ENCODE measurements at regions not wholly inside any gene's neighbourhood (a gene's known extent, or its start where the extent isn't known, plus 50 kb on each side); places are given as distances from the start of the nearest gene placed in this dataset.

DNA sequence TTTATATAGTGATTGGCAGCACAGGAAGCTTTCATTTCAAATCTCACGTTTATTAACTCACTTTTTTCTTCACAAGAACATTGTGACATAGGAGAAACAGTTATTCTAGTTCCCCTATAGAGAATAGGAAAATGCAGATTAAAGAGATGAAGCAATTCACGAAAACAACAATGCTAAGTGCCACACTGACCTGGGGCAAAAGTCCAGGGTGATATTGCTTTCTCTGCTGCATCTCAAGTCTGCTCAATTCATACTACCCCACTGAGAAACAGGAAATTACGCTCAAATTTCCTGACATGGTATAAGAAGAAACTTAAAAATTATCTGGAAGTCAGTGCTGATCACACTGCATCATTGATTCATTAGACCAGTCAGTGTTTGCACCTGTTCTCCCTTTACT lies 66.7 kb upstream of the SEMA6D start:
- Histone ChIP-seq H3K9me3 (ENCODE audit: control insufficient read depth, low read length) (no peaks in the 10 kb centered on the region), H3K27ac (ENCODE audit: insufficient read depth, low read length, poor library complexity, severe bottlenecking) (no peak overlapping the region), H3K36me3 (ENCODE audit: control insufficient read depth, insufficient read depth, low read length) (no peaks in the 10 kb centered on the region), H3K4me3 (ENCODE audit: insufficient read depth, low read depth, low read length, poor library complexity, severe bottlenecking) (no peak overlapping the region), H3K4me1 (ENCODE audit: control insufficient read depth, insufficient read depth, low read length, poor library complexity, severe bottlenecking) (no peaks in the 10 kb centered on the region), H3K27me3 (replicated peaks; ENCODE audit: control insufficient read depth, insufficient read depth, low read length, poor library complexity, severe bottlenecking) (no peaks in the 10 kb centered on the region)
- DNase-seq, result no peak

GRCh38 chr15:47652328-47652727 lies 65.0 kb upstream of the SEMA6D start:
- H3K27me3 ChIP-seq (replicated peaks; ENCODE audit: control insufficient read depth, insufficient read depth, low read length, poor library complexity, severe bottlenecking), result no peaks in the 10 kb centered on the region
- H3K4me1 ChIP-seq (ENCODE audit: control insufficient read depth, insufficient read depth, low read length, poor library complexity, severe bottlenecking), result no peaks in the 10 kb centered on the region
- no peak overlapping the region for H3K27ac ChIP-seq (ENCODE audit: insufficient read depth, low read length, poor library complexity, severe bottlenecking)
- H3K9me3 ChIP-seq (ENCODE audit: control insufficient read depth, low read length), result no peaks in the 10 kb centered on the region
- no peak overlapping the region for H3K4me3 ChIP-seq (ENCODE audit: insufficient read depth, low read depth, low read length, poor library complexity, severe bottlenecking)
- H3K36me3 ChIP-seq (ENCODE audit: control insufficient read depth, insufficient read depth, low read length), result no peaks in the 10 kb centered on the region
- DNase-seq, result no peak

- H3K9me3 ChIP-seq (ENCODE audit: control insufficient read depth, low read length), result no peaks in the 10 kb centered on the region
- DNase-seq, result no peak
- no peak overlapping the region for H3K27ac ChIP-seq (ENCODE audit: insufficient read depth, low read length, poor library complexity, severe bottlenecking)
- no peaks in the 10 kb centered on the region for H3K27me3 ChIP-seq (replicated peaks; ENCODE audit: control insufficient read depth, insufficient read depth, low read length, poor library complexity, severe bottlenecking)
- H3K4me3 ChIP-seq (ENCODE audit: insufficient read depth, low read depth, low read length, poor library complexity, severe bottlenecking), result no peak overlapping the region
- no peaks in the 10 kb centered on the region for H3K36me3 ChIP-seq (ENCODE audit: control insufficient read depth, insufficient read depth, low read length)
- H3K4me1 ChIP-seq (ENCODE audit: control insufficient read depth, insufficient read depth, low read length, poor library complexity, severe bottlenecking), result no peaks in the 10 kb centered on the region
Observed at GRCh38 chr15:47652844-47653243, 64.5 kb upstream of the SEMA6D start.

DNA sequence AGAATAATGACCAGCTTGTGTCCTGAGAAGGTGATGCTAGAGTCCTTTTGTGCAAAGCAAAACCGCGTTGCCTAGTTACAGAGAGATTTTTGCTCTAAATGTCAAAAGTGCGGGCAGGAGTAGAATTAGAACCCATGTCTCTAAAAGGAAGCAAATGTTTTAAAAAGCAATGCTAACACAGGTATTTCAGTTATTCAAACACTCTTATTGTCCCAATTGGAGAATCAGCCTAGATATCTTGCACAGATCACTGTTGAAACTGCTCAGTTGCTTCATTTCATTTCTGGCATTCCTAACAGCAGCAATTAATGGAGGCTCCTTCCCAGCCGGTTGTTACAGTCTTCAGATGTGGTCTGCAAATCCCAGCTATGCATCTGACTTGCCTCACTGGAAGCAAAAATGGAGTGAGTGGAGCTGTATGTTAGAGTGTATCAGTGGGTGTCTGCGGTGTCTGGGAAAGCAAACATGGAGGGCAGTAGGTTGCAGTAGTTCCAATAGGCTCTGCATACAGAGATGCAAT lies 55.6 kb upstream of the SEMA6D start:
- Histone ChIP-seq H3K9me3 (ENCODE audit: control insufficient read depth, low read length) (no peaks in the 10 kb centered on the region), H3K4me3 (ENCODE audit: insufficient read depth, low read depth, low read length, poor library complexity, severe bottlenecking) (no peak overlapping the region), H3K36me3 (ENCODE audit: control insufficient read depth, insufficient read depth, low read length) (no peaks in the 10 kb centered on the region), H3K4me1 (ENCODE audit: control insufficient read depth, insufficient read depth, low read length, poor library complexity, severe bottlenecking) (no peaks in the 10 kb centered on the region), H3K27ac (ENCODE audit: insufficient read depth, low read length, poor library complexity, severe bottlenecking) (no peak overlapping the region), H3K27me3 (replicated peaks; ENCODE audit: control insufficient read depth, insufficient read depth, low read length, poor library complexity, severe bottlenecking) (no peaks in the 10 kb centered on the region)
- no peak for DNase-seq

- H3K4me3 ChIP-seq (ENCODE audit: insufficient read depth, low read depth, low read length, poor library complexity, severe bottlenecking), result no peak overlapping the region
- H3K27ac ChIP-seq (ENCODE audit: insufficient read depth, low read length, poor library complexity, severe bottlenecking), result no peak overlapping the region
- H3K9me3 ChIP-seq (ENCODE audit: control insufficient read depth, low read length), result no peaks in the 10 kb centered on the region
- no peaks in the 10 kb centered on the region for H3K27me3 ChIP-seq (replicated peaks; ENCODE audit: control insufficient read depth, insufficient read depth, low read length, poor library complexity, severe bottlenecking)
- H3K4me1 ChIP-seq (ENCODE audit: control insufficient read depth, insufficient read depth, low read length, poor library complexity, severe bottlenecking), result no peaks in the 10 kb centered on the region
- H3K36me3 ChIP-seq (ENCODE audit: control insufficient read depth, insufficient read depth, low read length), result no peaks in the 10 kb centered on the region
- no peak for DNase-seq
Observed at GRCh38 chr15:47663101-47663500, 54.2 kb upstream of the SEMA6D start.
